ENCODE measurements at regions not wholly inside any gene's neighbourhood (a gene's known extent, or its start where the extent isn't known, plus 50 kb on each side); places are given as distances from the start of the nearest gene placed in this dataset.
"Not testable (repeated sequence)": the region's sequence is repeated elsewhere in the genome, so short reads cannot be mapped to it uniquely, and the experiment has no call there.

GRCh38 chr4:64216741-64217140, 192.5 kb downstream of the TECRL start:
- no peak for DNase-seq (ENCODE audit: low spot score)

DNA sequence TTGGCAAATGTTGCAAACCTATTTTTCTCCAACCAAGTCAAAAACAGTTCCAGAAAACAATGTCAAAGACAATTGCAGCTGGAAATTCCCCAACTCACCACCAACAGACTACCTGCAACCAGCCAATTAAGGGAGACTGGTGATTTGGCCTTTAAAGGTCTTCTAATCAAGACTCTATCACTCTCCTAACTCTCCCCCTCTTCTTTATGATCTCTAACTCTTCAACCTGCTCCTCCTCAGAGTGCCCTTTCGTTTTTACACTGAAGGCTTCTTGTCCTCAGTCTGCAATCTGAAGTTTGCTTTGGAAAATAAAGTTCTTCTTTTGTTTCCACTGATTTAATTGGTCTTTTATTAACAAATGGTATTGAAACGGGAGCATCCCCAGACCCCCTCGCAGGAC, 203.9 kb downstream of the TECRL start:
- no peak for DNase-seq (ENCODE audit: low spot score)

DNA sequence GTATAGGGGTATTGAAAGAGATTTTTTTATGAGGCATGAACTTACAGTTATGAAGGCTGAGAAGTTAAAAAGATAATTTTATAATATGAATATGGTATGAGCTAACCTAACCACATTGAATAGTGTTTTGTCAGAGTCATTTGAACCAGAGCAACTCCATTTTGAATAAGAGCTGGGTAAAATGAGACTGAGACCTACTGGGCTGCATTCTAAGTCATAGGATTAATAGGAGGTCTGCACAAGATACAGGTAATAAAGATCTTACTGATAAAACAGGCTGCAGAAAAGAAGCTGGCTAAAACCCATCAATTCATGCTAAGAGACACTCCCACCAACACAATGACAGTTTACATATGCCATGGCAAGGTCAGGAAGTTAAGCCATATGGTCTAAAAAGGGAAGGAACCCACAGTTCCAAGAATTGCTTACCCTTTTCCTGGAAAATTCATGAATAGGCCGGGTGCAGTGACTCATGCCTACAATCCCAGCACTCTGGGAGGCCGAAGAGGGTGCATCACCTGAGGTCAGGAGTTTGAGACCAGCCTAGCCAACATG, 209.2 kb downstream of the TECRL start:
- DNase-seq (ENCODE audit: low spot score): no peak

- no peak for DNase-seq (ENCODE audit: low spot score)
These were observed 213.7 kb downstream of the TECRL start for GRCh38 chr4:64195582-64195981.

- DNase-seq (ENCODE audit: low spot score): no peak
These were observed 216.4 kb downstream of the TECRL start for GRCh38 chr4:64192731-64193412.

GRCh38 chr4:64174247-64174882, 234.9 kb downstream of the TECRL start:
- DNase-seq (ENCODE audit: low spot score): no peak

GRCh38 chr4:64166365-64166764, 242.9 kb downstream of the TECRL start:
- no peak for DNase-seq (ENCODE audit: low spot score)

DNA sequence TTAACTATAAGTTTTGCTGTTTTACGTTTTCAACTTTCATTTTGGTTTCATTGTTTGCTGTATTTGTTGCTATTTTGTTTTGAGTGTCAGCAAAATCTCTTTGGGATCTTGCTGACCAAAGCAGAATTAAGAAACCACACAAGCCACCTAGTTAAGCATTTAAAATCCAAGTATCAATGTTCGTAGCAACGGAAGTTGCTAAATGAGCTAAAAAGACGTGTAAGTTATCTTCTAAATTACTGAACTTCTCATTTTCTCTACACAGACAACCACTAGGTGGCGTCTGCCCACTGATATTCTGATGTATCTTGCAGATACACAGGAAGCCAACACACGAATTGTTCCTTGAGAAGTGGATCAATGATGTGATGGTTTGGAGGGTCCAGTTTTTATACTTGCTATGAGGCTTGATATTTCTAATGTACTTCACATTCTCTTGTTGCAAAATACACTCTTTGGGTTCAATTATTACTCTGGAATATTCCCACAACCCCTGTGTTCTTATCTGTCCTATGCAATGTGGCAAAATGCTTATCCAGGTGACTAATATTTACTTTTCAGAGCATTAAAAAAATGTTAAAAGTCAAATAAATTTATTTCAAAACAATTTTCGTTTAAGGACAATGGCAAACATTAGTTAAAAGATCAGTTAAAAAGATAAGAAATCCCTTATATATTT, 250.5 kb downstream of the TECRL start:
- peak; percentile 83 for DNase-seq (ENCODE audit: low spot score)

DNA sequence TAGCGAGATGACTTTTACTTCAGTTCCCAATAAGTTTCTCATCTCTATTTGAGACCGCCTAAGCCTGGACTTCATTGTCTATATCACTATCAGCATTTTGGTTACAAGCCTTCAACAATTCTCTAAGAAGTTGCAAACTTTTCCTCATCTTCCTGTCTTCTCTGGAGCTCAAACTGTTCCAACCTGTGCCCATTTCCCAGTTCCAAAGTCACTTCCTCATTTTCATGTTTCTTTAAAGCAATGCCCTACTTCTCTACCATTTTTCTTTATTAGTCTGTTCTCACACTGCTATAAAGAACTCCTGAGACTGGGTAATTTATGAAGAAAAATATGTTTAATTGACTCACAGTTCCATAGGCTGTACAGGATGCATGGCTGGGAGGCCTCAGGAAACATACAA, 251.9 kb downstream of the TECRL start:
- no peak for DNase-seq (ENCODE audit: low spot score)

DNA sequence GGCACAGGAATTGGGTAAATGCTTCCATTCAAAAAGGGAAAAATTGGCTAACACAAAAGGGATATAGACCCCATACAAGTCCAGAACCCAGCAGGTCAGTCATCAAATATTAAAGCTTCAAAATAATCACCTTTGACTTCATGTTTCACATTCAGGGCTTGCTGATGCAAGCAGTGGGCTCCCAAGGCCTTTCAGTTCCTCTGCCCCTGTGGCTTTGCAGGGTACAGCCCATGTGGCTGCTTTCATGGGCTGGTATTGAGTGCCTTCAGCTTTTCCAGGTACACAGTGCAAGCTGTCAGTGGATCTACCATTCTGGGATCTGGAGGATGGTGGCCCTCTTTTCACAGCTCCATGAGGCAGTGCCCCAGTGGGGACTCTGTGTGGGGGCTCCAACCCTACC, 253.0 kb downstream of the TECRL start:
- no peak for DNase-seq (ENCODE audit: low spot score)

GRCh38 chr4:64146030-64146429, 263.2 kb downstream of the TECRL start:
- no peak for DNase-seq (ENCODE audit: low spot score)

- DNase-seq (ENCODE audit: low spot score): no peak
These were observed 264.3 kb downstream of the TECRL start for GRCh38 chr4:64144994-64145393.

- DNase-seq (ENCODE audit: low spot score): peak; percentile 8
These were observed 278.3 kb downstream of the TECRL start for GRCh38 chr4:64130907-64131306.

GRCh38 chr4:64125354-64125753, 283.9 kb downstream of the TECRL start:
- no peak for DNase-seq (ENCODE audit: low spot score)

- DNase-seq (ENCODE audit: low spot score): no peak
These were observed 287.4 kb downstream of the TECRL start for GRCh38 chr4:64121803-64122202.

- no peak for DNase-seq (ENCODE audit: low spot score)
These were observed 303.3 kb downstream of the TECRL start for GRCh38 chr4:64105903-64106302.

DNA sequence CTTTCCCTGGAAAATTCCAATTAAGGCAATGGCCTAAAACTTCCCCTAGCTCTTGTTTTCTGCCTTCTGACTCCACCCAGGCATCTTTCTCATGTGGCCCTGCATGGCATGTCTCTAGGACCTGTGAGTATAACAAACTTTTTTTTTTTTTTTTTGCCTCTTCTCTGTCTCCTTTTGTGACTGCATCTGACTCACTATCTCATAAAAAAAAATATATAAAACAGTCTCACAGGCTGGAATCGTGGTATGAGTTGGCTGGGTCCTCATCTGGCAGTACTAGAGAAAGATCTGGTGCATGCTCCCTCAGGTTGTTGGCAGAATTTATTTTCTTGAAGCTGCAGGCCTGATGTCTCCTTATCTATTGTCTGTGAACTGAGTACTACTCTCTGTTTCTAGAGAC, 313.9 kb downstream of the TECRL start:
- no peak for DNase-seq (ENCODE audit: low spot score)

DNA sequence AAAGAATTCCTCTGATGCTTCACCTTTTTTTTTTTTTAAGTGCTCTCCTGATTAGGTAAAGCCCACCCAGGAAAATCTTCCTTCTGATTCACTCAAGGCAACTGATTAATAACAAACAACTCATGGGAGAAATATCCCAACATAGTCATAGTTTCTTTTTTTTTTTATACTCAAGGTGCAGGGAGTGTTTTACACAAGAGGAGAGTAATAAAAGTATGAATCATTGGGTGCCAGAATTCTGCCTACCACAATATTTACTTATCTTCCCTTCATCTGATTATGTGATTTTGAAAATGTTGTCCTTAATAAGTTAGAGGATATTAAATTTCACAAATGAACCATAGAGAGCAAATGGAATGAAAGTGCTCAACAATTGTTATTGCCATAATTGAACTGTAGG, 329.9 kb downstream of the TECRL start:
- DNase-seq (ENCODE audit: low spot score): no peak

DNA sequence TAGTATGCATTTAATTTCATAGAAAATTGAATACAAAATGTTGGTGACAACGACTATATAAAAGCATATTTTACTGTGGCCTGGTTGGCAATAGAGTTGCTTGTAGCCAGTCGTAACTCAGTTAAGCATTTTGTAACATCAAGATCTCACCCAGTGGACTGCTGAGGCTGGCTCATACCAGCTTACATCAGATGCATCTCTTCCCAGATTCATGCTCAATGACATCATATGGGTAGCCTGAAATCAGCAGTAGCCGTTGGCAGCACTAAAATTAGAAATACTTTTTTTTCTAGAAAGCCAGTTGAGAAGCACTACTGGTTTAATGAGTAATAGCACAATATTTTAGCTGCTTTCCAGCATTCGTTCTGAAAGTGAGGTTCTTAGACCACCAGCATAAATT, 341.2 kb downstream of the TECRL start:
- no peak for DNase-seq (ENCODE audit: low spot score)

- DNase-seq (ENCODE audit: low spot score): no peak
These were observed 346.3 kb downstream of the TECRL start for GRCh38 chr4:64062991-64063390.

DNA sequence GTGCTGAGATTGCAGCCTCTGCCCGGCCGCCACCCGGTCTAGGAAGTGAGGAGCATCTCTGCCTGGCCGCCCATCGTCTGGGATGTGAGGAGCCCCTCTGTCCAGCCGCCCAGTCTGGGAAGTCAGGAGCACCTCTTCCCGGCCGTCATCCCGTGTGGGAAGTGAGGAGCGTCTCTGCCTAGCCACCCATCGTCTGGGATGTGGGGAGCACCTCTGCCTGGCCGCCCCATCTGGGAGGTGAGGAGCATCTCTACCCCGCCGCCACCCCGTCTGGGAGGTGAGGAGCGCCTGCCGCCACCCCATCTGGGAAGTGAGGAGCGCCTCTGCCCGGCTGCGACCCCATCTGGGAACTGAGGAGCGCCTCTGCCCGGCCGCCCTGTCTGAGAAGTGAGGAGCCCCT, 372.2 kb downstream of the TECRL start:
- not testable (repeated sequence) for DNase-seq (ENCODE audit: low spot score)

DNA sequence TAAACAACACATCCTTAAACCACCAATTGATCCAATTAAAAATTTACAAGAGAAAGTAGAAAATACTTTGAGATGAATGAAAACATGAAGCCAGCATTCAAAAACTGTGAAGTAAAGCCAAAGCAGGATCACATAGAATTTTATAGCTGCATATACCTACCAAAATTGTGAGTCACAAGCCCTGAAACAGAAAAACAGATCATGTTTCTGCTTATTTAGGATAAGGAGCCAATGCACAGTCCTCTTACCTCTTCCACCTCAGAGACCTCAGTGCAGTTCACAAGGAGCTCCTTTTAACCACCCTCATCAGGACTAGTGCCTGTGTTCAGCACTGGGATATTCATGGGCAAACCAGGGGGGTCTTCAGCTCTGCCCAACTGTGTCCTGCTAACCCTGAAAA, 386.7 kb downstream of the TECRL start:
- DNase-seq (ENCODE audit: low spot score): no peak

GRCh38 chr4:64016893-64017292, 392.4 kb downstream of the TECRL start:
- no peak for DNase-seq (ENCODE audit: low spot score)

Measured in NAMALWA (cell line).